Psoas muscle (tissue), 7 donors: ENCODE measurements at regions not wholly inside any gene's neighbourhood (a gene's known extent, or its start where the extent isn't known, plus 50 kb on each side); places are given as distances from the start of the nearest gene placed in this dataset.

Experiments used
- ATAC-seq, 4 donors: fragments of 200-7000 bp; cut with Tn5 transposase; one replicate each; pipeline ENCODE4 v1.9.1; 2020; ENCODE audit warnings: moderate library complexity in 3 of 4, mild to moderate bottlenecking in 2 of 4
- DNase-seq, 2 donors: peaks; one replicate each; pipeline ENCODE4 v3.0.0-alpha.2; 2020
- H3K27ac ChIP-seq: fragments of 200-600 bp; one replicate; pipeline ENCODE4 v1.8.0; 2022
- H3K27me3 ChIP-seq, 3 donors: fragments of 200-600 bp in 1 of 3; one replicate each; pipeline versions ENCODE4 v1.6.1 to v1.8.0; 2013 to 2022; ENCODE audit warnings: low read length in 2 of 3, mild to moderate bottlenecking in 2 of 3, moderate library complexity in 1 of 3; ENCODE audit not compliant: insufficient read depth in 3 of 3
- H3K36me3 ChIP-seq, 2 donors: fragments of 200-600 bp in 1 of 2; one replicate each; pipeline versions ENCODE4 v1.6.1 to v1.8.0; 2013 to 2022; ENCODE audit warnings: low read depth in 1 of 2, mild to moderate bottlenecking in 1 of 2, moderate library complexity in 1 of 2; ENCODE audit not compliant: insufficient read depth in 1 of 2
- H3K4me1 ChIP-seq: fragments of 200-600 bp; one replicate; pipeline ENCODE4 v1.8.0; 2022
- H3K4me3 ChIP-seq: fragments of 200-600 bp; one replicate; pipeline ENCODE4 v1.8.0; 2022; ENCODE audit warnings: mild to moderate bottlenecking
- H3K9me3 ChIP-seq: fragments of 200-600 bp; one replicate; pipeline ENCODE4 v1.8.0; 2022
- CTCF ChIP-seq: fragments of 200-600 bp; IDR thresholded peaks from one replicate; pipeline ENCODE4 v1.8.0; 2022; ENCODE audit warnings: antibody characterized with exemption
- WGBS, 3 donors: extraction: QIAGEN DNeasy Blood & Tissue Kit; methylation state at CpG; one replicate each; pipeline versions ENCODE4 v1.1.6 to v1.1.7; 2013; 5-methylcytosine and 5-hydroxymethylcytosine counted together
- intact Hi-C, 2 donors: fragments of 100-400 bp; cut with DNase I; formaldehyde crosslinking; loops; one replicate each; pipeline versions ENCODE4 v1.11.0 to v1.14.2; 2022
- donor health status: healthy with polysubstance abuse.
- donor health status: DM: no; HTN: no; CAD: no; lungs with moderate emphysema.
- donor health status: Bipolar disorder and iron deficiency.
- donor health status: healthy.
- donor health status: DM: yes; HTN: yes; CAD: no.
- donor health status: DM: no; HTN: no; CAD: no.
- donor health status: DM: yes; HTN: yes; CAD: no.

- H3K4me3 ChIP-seq, result no peak overlapping the region
- H3K27me3 ChIP-seq, result no peaks in the 10 kb centered on the region
- H3K27ac ChIP-seq, result no peak overlapping the region
- WGBS, 3 donors, result 55 to 62% (median 60%) methylated on average over 7 of the region's 7 CpGs
- no peak for TF ChIP-seq CTCF
- ATAC-seq (no peak), DNase-seq (no peak)
- intact Hi-C loops, result no loop called here
- no peaks in the 10 kb centered on the region for H3K36me3 ChIP-seq
- no peaks in the 10 kb centered on the region for H3K9me3 ChIP-seq
- no peaks in the 10 kb centered on the region for H3K4me1 ChIP-seq
These were observed 162.6 kb downstream of the ETNK1 start for GRCh38 chr12:22787557-22787956.

DNA sequence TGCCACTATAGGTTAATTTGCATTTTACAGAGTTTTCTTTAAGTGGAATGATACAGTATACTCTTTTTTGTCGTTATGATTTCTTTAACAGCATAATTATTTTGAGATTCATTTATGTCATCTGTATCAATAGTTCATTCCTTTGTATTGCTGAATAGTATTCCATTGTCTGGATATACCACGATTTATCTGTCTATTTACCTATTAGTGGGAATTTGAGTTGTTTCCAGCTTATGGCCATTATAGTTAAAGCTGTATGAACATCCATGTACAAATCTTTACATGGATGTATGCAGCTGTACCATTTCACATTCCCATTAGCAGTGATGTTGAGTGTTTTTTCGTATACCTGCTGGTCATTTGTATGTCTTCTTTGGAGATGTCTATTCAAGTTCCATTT lies 163.9 kb downstream of the ETNK1 start:
- ATAC-seq (no peak), DNase-seq (no peak)
- H3K27me3 ChIP-seq, result no peaks in the 10 kb centered on the region
- TF ChIP-seq CTCF, result no peak
- intact Hi-C loops, result no loop called here
- H3K36me3 ChIP-seq, result no peaks in the 10 kb centered on the region
- no peaks in the 10 kb centered on the region for H3K4me1 ChIP-seq
- no peak overlapping the region for H3K4me3 ChIP-seq
- no peaks in the 10 kb centered on the region for H3K9me3 ChIP-seq
- WGBS, 3 donors, result 84 to 88% (median 84%) methylated on average over 3 of the region's 3 CpGs
- no peak overlapping the region for H3K27ac ChIP-seq

GRCh38 chr12:22792138-22792537 lies 167.2 kb downstream of the ETNK1 start:
- ATAC-seq (no peak), DNase-seq (no peak)
- Histone ChIP-seq H3K9me3 (no peaks in the 10 kb centered on the region), H3K4me3 (no peak overlapping the region), H3K27me3 (no peaks in the 10 kb centered on the region), H3K27ac (no peak overlapping the region), H3K4me1 (no peaks in the 10 kb centered on the region), H3K36me3 (no peaks in the 10 kb centered on the region)
- intact Hi-C loops, result no loop called here
- 58 to 60% (median 58%) methylated on average over 4 of the region's 4 CpGs for WGBS, 3 donors
- no peak for TF ChIP-seq CTCF

- H3K27ac ChIP-seq, result no peak overlapping the region
- WGBS, 3 donors, result 100% methylated on average over 1 of the region's 1 CpG
- intact Hi-C loops, result no loop called here
- no peaks in the 10 kb centered on the region for H3K4me1 ChIP-seq
- H3K36me3 ChIP-seq, result no peaks in the 10 kb centered on the region
- DNase-seq (no peak), ATAC-seq (no peak)
- no peak overlapping the region for H3K4me3 ChIP-seq
- no peak for TF ChIP-seq CTCF
- H3K9me3 ChIP-seq, result no peaks in the 10 kb centered on the region
- H3K27me3 ChIP-seq, result no peaks in the 10 kb centered on the region
These were observed 169.0 kb downstream of the ETNK1 start for GRCh38 chr12:22794017-22794416.

DNA sequence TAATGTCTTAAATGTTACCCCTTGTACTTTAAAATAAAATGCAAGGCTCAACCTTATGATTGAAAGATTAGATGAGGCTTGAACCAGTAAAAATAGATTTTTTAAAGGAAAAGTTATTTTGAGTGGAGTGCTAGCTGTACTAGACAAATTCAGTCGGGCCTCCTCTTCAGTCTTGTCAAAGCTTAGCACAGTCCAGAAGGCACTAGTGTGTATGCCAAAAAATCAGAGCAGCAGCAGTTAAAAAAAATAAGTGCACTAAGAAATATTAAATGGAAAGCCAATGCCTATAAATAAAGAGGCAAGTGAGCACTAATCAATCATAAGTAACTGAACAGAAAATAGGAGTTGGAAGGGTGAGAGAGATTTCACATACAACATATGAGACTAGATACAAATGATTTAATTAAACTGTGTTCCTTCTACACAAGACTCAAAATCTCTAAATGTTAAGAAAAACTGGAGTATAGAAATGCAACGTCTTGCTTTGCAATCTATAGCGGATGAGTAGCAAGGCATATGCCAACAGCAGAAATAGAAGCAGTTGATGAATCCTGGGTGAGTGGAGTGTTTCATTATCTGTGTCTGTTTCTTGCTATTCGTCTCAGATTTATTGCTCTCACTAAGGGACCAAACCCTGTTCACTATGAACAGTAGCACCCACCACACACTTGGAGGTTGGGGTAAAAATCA lies 172.1 kb downstream of the ETNK1 start:
- no peaks in the 10 kb centered on the region for H3K9me3 ChIP-seq
- no peak overlapping the region for H3K27ac ChIP-seq
- WGBS, 3 donors, result 72 to 76% (median 74%) methylated on average over 4 of the region's 4 CpGs
- ATAC-seq, result no peak
- no peaks in the 10 kb centered on the region for H3K36me3 ChIP-seq
- no peak for TF ChIP-seq CTCF
- no peaks in the 10 kb centered on the region for H3K27me3 ChIP-seq
- H3K4me3 ChIP-seq, result no peak overlapping the region
- intact Hi-C loops, result no loop called here
- H3K4me1 ChIP-seq, result no peaks in the 10 kb centered on the region
- DNase-seq, result no peak
